Stromal cell of bone marrow (primary cell): ENCODE measurements at regions not wholly inside any gene's neighbourhood (a gene's known extent, or its start where the extent isn't known, plus 50 kb on each side); places are given as distances from the start of the nearest gene placed in this dataset.

ENCODE experiments used
- DNase-seq: peaks from one replicate; pipeline ENCODE4 v3.0.0-alpha.2; 2012; ENCODE audit warnings: low read depth

GRCh38 chr10:108421266-108421665, 1256.8 kb upstream of the SORCS1 start:
- DNase-seq, result no peak

DNA sequence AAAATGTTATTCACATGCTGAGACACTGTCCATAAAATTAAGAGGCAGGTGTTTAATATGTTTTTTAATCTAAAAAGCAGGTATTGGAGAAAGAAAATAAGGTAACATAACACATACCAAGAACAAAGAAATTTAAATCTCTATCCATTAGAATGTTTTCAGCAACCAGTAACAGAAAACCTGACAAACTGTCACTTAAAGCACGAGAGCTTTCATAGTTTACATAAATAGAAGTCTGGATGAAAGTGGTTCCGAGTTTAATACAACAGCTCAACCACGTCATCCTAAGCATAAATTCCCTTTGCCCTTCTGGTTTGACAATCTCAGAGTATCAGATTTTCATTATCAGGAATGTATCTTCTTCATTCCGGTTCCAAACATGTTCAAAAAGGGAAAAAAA, 1249.4 kb upstream of the SORCS1 start:
- DNase-seq, result no peak

DNA sequence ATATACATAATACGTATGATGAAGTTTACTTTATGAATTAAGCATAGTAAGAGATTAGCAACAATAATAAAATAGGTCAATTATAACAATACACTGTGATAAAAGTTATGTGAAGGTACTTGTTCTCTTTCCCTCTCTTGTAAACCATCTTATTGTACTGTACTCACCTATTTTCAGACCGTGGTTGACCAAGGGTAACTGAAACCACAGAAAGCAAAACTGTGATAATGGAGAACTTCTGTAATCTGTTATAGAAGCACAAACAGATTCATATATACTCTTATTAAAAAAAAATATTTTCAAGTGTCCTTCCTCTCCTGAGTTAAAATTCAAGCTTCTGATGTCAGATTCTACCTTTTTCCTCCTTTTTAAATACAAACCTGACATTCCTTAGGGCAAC, 1247.8 kb upstream of the SORCS1 start:
- no peak for DNase-seq

- no peak for DNase-seq
These were observed 1247.4 kb upstream of the SORCS1 start for GRCh38 chr10:108411894-108412293.

DNA sequence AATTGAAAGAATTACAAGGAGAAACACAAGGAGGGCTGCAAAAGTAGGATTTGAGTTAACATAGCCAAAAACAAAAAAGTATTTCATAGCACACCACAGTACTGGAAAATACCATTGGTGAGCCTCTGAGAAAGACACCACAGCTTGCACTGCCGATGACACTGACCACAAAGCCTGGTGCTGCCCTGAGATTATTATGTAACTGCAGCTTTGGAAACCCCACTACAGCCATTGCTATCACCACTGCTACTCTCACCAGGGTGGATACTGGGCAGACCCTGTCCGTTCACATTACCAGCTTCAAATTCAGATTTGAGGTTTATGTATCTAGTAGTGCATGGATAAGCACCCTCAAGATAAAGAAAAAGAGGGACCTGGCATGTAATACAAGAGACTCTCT, 1246.7 kb upstream of the SORCS1 start:
- DNase-seq, result no peak

DNA sequence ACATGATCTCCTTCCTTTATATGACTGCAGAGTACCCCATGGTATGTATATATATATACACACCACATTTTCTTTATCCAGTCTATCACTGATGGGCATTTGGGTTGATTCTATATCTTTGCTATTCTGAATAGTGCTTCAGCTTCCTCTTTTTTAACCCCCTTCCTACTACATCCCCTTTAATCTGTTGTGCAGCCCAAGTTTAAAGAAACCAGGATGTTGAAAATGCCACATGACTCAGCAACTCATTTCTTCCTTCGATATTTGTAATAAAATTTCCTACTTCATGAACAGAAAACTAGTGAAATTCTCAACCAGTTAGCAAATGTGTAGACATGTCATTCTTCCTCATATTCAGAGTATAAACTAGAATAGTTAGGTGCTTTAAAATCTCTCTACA, 1245.7 kb upstream of the SORCS1 start:
- no peak for DNase-seq

DNA sequence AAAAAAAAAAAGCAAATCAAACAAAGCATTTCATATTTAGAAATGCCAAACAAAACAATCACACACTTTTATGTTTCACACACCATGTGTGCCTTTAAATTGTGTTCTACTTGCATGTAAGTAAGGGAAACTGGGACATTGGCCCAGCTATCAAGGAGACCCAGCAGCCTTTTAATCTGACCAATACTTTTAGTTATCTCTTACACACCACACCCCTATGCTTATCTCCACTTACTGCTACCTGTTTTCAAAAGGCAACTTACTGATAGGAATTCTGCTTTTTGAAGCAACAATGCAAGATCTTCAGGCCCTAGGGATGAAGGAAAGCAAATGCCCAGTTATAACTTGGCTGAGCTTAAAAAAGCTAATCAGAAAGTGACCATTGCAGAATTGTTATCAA, 1244.8 kb upstream of the SORCS1 start:
- DNase-seq, result no peak

- no peak for DNase-seq
These were observed 1239.6 kb upstream of the SORCS1 start for GRCh38 chr10:108404155-108404554.

- DNase-seq, result no peak
These were observed 1235.0 kb upstream of the SORCS1 start for GRCh38 chr10:108399465-108399864.

- peak; percentile 43 for DNase-seq
These were observed 1228.6 kb upstream of the SORCS1 start for GRCh38 chr10:108393089-108393488.

- no peak for DNase-seq
These were observed 1227.8 kb upstream of the SORCS1 start for GRCh38 chr10:108392286-108392685.

- no peak for DNase-seq
These were observed 1224.2 kb upstream of the SORCS1 start for GRCh38 chr10:108388706-108389105.

DNA sequence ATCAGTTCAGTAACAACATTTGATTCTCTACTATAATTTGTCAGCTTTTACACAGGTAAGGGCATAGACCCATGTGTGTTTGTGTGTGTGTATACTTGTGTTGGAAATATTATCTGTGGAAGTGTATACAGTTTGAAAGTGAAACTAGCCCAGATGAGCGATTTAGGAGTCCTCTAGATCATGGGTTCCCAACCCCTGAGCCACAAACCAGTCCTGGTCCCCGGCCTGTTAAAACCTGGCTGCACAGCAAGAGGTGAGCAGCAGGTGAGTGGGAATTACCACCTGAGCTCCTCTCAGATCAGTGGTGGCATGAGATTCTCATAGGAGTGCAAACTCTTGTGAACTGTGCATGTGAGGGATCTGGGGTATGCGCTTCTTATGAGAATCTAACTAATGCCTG, 1221.5 kb upstream of the SORCS1 start:
- DNase-seq, result no peak

- DNase-seq, result no peak
These were observed 1219.9 kb upstream of the SORCS1 start for GRCh38 chr10:108384378-108384777.

DNA sequence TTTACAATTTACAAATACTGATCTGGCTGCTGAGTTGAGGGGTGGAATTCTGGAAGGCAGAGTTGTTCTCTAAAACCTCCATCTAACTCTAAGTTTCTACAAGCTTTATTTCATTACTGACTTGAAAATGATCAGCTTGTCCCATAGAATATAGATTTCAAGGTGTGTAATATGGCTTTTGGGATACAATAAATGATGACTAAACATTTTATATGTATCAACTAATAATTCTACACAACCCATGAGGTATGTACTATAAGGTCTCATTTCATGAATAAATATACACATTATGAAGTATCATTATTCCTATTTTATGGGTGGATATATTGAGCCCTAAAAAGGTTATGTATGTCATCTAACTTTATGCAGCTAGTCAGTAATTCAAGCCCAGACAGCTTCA, 1214.3 kb upstream of the SORCS1 start:
- DNase-seq, result no peak

- peak; percentile 21 for DNase-seq
These were observed 1211.2 kb upstream of the SORCS1 start for GRCh38 chr10:108375691-108376090.

DNA sequence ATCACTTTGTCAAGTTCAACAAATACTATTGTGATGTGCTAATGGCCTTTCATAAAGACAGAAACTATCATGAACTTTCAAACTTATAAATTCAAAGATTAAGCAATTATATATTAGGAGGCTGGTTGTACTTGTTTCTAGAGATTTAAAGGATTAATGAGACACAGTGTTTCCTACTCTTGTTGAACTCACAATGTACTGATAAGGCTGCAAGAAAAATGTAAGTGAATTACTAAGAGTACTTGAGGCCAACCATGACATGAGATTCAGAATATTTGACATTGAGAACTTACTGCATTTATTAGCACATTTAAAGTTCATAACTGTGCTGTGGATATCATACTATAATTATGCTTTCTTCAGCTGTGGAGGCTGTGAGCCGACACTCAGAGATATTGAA, 1210.5 kb upstream of the SORCS1 start:
- DNase-seq, result no peak

GRCh38 chr10:108365541-108365940, 1201.0 kb upstream of the SORCS1 start:
- DNase-seq, result no peak

GRCh38 chr10:108363576-108363975, 1199.1 kb upstream of the SORCS1 start:
- DNase-seq, result no peak

- no peak for DNase-seq
These were observed 1198.5 kb upstream of the SORCS1 start for GRCh38 chr10:108362961-108363360.

GRCh38 chr10:108362296-108362695, 1197.8 kb upstream of the SORCS1 start:
- DNase-seq, result no peak

- DNase-seq, result no peak
These were observed 1195.7 kb upstream of the SORCS1 start for GRCh38 chr10:108360187-108360586.

GRCh38 chr10:108358912-108359311, 1194.4 kb upstream of the SORCS1 start:
- peak; percentile 61 for DNase-seq

DNA sequence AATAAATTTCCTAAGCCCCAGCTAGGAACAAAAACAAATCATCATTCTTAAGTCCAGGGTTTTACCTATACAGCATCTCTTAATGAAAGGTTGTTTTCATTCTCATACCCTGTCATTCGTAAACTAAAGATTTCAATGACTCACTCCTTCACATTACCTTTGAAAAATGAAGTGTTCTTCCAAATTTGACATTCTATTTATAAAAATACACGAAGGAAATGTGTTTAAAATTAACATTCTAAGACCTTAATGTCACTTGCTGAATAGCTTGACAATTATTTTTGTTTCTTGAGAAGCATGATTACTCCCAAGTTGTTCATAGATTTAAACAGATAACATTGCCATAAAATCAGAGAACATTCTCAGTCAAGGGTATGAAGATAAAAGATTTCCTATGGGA, 1188.3 kb upstream of the SORCS1 start:
- DNase-seq, result no peak

DNA sequence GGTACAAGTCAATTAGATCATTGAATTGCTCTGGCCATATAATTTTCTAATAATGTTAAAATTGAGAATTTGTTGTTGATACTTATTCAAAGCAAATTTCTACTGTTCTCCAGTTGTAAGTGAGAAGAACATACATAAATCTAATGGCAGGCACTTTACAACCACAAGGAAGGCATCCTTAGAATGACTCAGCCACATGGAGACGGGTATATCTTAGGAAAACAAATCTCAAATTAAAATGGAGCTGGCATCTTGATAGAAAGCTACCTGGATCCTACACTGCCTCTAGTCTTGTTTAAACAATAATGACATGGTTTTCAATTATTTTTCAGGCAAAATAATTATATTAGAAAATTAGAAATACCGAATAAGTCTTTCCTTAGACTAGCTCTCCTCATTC, 1183.7 kb upstream of the SORCS1 start:
- DNase-seq, result no peak
